Mononuclear cell (primary cell): ENCODE measurements at regions not wholly inside any gene's neighbourhood (a gene's known extent, or its start where the extent isn't known, plus 50 kb on each side); places are given as distances from the start of the nearest gene placed in this dataset.
"Not testable (repeated sequence)": the region's sequence is repeated elsewhere in the genome, so short reads cannot be mapped to it uniquely, and the experiment has no call there.

ENCODE experiments used
- H3K27me3 ChIP-seq: 2 replicates; pipeline ENCODE4 v1.6.0; 2011; ENCODE audit warnings: low read length, control low read depth; ENCODE audit not compliant: insufficient read depth
- H3K4me1 ChIP-seq: 2 replicates; pipeline ENCODE4 v1.5.1; 2011; ENCODE audit warnings: mild to moderate bottlenecking, low read length, control low read depth; ENCODE audit not compliant: insufficient read depth
- H3K4me3 ChIP-seq: 2 replicates; pipeline ENCODE4 v1.5.1; 2011; ENCODE audit warnings: mild to moderate bottlenecking, low read length, moderate library complexity
- H3K9me3 ChIP-seq: 2 replicates; pipeline ENCODE4 v1.5.1; 2011; ENCODE audit warnings: low read depth, mild to moderate bottlenecking, control low read depth, low read length

DNA sequence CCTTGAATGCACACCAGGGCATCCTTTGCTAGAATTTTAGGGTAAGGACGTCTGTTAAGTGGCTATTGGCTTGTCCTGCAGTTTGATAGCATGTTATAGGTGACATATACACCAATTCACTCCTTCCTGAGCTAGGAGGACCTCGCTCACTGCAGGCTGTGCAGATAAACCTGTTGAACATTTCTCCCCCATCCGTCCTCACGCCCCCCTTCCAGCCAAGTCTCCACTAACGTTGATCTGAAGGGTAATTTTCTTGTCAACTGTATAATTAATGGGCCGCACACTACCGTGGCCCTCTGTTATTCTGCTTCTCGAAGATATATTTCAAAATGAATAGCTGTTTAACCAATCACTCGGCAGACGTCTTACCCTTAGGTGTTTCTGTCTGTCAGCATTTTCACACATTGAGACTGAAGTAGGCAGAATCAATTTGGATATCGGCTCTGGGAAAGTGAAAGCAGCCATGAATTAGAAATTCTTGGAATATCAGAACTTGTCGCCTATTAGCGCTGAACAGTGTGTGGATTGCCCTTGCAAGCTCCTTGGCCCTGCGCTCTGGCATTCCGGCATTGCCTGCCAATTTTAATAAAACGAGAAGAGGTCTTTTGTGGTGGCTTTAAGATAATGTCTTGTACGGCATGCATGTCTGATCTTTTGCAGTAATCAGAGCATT is 905.3 kb downstream of the TYW1 start:
- no peak overlapping the region for H3K4me3 ChIP-seq
- no peaks in the 10 kb centered on the region for H3K9me3 ChIP-seq
- H3K27me3 ChIP-seq: no peaks in the 10 kb centered on the region
- H3K4me1 ChIP-seq: no peaks in the 10 kb centered on the region

DNA sequence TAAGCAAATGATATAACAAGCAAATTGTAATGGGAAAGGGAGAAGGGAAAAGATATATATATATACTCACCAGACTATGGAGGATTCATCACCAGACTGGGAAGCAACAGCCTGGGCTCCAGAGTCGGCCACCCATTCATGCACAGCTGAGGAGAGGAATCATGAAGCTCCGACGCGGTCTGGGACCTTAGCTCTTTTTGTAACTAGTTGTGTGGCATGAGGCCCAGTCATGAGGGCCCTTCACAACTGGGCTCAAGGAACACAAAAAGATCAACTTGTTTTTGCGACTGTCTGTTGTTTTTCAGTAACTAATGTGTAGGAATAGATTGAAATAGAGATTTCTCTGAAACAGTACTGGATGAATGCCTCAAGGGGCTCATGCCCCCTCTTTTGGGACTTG is 911.2 kb downstream of the TYW1 start:
- Histone ChIP-seq H3K4me3 (no peak overlapping the region), H3K9me3 (no peaks in the 10 kb centered on the region), H3K4me1 (no peaks in the 10 kb centered on the region), H3K27me3 (no peaks in the 10 kb centered on the region)

DNA sequence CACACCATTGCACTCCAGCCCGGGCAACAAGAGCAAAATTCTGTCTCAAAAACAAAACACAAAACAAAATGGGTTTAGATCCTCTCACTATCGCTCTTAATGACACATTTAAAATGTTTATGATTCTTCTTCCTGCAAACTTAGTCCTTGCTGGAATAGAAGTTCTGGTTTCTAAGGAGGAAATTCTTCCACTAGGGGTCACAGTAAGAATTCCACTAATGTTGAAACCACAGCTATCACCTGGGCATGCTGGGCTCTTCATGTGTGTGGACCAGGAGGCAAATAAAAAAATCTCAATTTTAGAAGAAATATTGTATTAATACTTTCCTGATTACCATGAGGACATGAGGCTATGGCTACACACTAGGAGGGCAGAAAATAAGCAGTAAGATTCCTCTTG is 915.8 kb downstream of the TYW1 start:
- Histone ChIP-seq H3K9me3 (peaks cover 6% of the 10 kb centered on the region), H3K27me3 (no peaks in the 10 kb centered on the region), H3K4me3 (no peak overlapping the region), H3K4me1 (no peaks in the 10 kb centered on the region)

DNA sequence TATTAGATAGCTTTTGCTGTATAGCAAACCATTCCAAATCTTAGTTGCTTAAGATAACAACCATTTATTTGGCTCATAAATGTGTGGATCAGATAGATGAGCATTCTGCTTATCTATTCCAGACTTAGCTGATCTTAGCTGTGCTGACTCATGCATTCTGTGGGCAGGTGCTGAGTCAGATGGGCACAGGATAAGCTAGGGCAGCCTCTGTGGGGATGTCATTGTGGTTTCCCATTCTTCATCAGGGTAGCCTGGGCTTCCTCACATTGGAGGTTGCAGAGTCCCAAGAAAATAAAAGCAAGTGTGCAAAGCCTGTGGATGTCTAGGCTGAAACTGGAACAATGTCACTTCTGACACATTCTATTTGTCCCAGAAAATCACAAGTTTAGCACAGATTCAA is 917.0 kb downstream of the TYW1 start:
- H3K27me3 ChIP-seq: no peaks in the 10 kb centered on the region
- H3K4me3 ChIP-seq: no peak overlapping the region
- H3K4me1 ChIP-seq: no peaks in the 10 kb centered on the region

DNA sequence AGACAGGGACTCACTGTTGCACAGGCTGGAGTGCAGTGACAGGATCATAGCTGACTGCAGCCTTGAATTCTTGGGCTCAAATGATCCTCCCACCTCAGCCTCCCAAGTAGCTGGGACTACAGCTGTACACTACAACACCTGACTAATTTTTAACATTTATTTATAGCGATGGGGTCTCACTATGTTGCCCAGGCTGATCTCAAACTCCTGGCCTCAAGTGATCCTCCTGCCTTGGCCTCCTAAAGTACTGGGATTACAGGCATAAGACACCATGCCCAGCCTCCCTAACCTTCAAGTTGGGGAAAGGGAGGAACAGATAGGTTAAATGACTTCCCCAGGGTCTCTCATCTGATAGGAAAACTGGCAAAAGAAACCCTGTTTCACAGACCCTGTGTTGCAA is 919.5 kb downstream of the TYW1 start:
- not testable (repeated sequence) for H3K27me3 ChIP-seq, H3K4me1 ChIP-seq, H3K4me3 ChIP-seq
- H3K9me3 ChIP-seq: peaks cover 22% of the 10 kb centered on the region

More for the DNA sequence above, 917.0 kb downstream of the TYW1 start:
- H3K9me3 ChIP-seq: peaks cover 14% of the 10 kb centered on the region

DNA sequence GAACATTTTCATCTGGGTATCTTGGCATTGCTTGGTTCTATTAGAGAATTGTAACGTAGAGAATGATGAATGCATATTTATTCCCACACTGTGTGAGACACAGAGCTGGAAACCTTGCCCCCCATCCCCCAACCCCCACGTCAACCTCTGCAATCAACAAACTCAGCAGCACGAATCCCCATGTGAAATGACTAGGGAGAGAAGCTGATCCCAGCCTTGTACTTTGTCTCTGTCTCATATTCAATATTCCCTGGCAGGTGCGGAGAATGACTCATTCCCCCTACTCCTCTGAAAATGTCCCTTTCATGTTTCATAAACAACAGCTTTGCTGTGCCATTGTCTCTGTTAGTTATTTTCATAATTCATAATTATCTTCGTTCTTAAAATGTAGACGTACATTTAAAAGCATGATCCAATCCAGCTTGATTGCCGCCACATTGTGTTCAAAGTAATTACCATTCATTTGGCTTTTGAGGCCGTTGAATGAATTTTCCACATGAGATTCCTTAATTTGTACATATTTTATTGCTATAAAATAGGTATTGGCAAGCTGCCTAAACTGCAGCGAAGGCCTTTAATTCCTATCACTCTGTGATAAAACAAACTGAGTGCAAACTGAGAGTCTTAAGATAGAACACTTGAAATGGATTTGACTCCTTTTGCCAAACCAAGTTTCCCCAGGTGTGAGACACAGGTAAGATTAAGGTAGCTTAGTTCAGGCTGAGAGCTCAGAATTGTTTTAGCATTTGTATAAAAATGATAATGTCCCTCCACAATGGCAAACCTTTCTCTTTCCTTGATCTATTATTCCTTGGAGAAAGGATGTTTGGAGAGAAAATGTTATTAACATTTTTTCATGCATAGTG is 920.2 kb downstream of the TYW1 start:
- Histone ChIP-seq H3K4me3 (no peak overlapping the region), H3K9me3 (peaks cover 22% of the 10 kb centered on the region), H3K4me1 (no peaks in the 10 kb centered on the region), H3K27me3 (no peaks in the 10 kb centered on the region)

DNA sequence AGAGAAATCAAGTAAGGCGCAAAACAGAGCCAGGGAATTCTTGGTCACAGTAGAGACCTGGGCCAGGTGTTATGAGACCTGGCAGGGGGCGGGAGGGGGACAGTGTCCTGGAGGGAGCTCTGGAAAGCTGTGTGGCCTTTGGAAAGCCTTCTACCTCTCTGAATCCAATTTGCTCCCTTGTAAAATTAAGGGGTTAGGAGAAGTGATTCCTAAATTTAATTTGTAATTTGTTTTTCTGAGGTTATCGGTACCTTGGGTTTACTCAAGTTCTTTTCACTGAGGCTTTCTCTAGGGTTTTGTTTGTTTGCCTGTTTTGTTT is 920.8 kb downstream of the TYW1 start:
- peaks cover 22% of the 10 kb centered on the region for H3K9me3 ChIP-seq
- H3K4me1 ChIP-seq: no peaks in the 10 kb centered on the region
- H3K27me3 ChIP-seq: no peaks in the 10 kb centered on the region
- H3K4me3 ChIP-seq: no peak overlapping the region

DNA sequence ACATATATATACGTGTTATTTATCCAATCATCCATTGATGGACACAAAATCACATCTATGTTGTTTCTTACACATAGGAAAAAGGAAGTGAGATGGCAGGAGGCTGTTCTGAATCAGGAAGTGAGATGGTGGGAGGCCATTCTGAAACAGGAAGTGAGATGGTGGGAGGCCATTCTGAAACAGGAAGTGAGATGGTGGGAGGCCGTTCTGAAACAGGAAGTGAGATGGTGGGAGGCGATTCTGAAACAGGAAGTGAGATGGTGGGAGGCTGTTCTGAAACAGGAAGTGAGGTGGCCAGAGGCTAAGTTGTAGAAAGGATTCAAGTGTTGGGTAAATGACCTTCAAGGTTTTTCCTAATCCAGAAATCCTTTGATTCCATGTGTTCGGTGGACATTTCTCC is 921.5 kb downstream of the TYW1 start:
- no peaks in the 10 kb centered on the region for H3K27me3 ChIP-seq
- no peaks in the 10 kb centered on the region for H3K4me1 ChIP-seq
- H3K4me3 ChIP-seq: no peak overlapping the region
- H3K9me3 ChIP-seq: peaks cover 22% of the 10 kb centered on the region

DNA sequence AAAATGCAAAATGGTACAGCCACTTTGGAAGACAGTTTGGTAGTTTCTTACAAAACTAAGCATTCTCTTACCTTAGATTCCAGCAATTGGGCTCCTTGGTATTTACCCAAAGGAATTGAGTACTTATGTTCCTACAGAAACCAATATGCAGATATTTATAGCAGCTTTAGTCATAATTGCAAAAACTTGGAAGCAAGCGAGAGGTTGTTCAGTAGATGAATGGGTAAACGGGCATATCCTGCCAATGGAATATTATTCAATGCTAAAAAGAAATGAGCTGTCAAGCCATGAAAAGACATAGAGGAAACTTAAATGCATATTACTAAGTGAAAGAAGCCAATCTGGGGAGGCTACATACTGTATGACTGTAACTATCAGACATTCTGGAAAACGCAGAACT is 926.7 kb downstream of the TYW1 start:
- Histone ChIP-seq H3K4me3 (no peak overlapping the region), H3K9me3 (peaks cover 12% of the 10 kb centered on the region), H3K27me3 (no peaks in the 10 kb centered on the region), H3K4me1 (no peaks in the 10 kb centered on the region)

DNA sequence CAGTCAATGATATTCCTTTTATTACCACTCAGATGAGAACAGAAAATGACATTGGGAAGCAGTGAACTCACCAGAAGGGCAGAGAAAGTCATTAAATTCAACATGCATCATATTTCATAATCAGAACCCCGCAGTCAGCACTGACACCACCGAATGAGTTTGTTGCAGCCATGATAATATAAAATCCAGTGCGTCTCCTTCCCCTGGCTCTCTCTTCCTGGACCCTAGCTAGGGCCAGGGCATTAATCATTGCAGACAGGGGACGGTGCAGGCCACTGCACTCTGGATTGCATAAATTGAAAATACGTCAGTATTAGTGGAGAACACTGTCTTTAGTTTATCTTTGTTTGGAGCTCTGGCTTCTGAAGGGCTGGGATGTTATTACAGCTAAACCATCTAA is 931.5 kb downstream of the TYW1 start:
- no peaks in the 10 kb centered on the region for H3K27me3 ChIP-seq
- H3K4me3 ChIP-seq: no peak overlapping the region
- H3K4me1 ChIP-seq: no peaks in the 10 kb centered on the region
- H3K9me3 ChIP-seq: no peaks in the 10 kb centered on the region

DNA sequence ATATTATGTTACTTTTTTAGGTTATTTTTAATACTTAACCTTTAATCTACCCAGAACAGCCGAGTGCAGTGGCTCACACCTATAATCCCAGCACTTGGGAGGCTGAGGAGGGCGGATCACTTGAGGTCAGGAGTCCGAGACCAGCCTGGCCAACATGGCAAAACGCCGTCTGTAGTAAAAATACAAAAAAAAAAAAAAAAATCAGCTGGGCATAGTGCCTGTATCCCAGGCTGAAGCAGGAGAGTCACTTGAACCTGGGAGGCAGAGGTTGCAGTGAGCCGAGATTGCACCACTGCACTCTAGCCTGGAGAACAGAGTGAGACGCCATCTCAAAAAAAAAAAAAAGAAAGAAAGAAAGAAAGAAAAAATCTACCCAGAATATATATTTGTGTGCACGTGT is 939.8 kb downstream of the TYW1 start:
- not testable (repeated sequence) for H3K4me3 ChIP-seq, H3K4me1 ChIP-seq, H3K27me3 ChIP-seq, H3K9me3 ChIP-seq

DNA sequence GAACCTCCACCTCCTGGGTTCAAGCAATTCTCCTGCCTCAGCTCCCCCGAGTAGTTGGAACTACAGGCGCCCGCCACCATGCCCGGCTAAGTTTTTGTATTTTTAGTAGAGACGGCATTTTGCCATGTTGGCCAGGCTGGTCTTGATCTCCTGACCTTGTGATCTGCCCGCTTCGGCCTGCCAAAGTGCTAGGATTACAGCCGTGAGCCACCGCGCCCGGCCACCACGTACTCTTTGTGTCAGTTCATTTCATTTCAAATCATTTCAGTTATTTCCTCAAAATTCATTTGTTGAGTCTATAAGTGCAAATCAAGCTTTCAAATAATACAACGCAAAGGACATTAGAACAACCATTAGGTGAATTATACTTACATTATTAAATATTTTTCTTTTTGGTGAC is 943.8 kb downstream of the TYW1 start:
- Histone ChIP-seq H3K9me3 (no peaks in the 10 kb centered on the region), H3K4me1 (no peaks in the 10 kb centered on the region)

DNA sequence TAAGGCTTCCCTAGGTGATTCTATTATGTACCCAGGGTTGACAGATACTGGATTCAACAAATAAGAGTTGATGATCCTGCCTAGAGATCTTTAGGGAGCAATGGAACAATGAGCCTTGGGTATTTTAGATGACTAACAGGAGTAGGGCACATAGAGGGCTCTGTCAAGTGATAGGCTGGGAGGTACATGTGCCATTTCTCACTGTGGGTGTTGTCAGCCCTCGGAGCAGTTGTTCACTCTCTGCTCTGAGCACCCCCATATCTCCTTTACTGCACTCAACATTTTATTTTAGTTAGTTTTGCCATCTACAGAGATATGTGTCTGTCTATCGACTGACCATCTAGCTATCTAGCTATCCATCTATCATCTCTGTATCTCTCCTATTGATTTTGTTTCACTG is 950.6 kb downstream of the TYW1 start:
- Histone ChIP-seq H3K4me1 (no peaks in the 10 kb centered on the region), H3K4me3 (no peak overlapping the region), H3K9me3 (no peaks in the 10 kb centered on the region), H3K27me3 (no peaks in the 10 kb centered on the region)

More for the DNA sequence above, 943.8 kb downstream of the TYW1 start:
- Histone ChIP-seq H3K4me3 (no peak overlapping the region), H3K27me3 (no peaks in the 10 kb centered on the region)

DNA sequence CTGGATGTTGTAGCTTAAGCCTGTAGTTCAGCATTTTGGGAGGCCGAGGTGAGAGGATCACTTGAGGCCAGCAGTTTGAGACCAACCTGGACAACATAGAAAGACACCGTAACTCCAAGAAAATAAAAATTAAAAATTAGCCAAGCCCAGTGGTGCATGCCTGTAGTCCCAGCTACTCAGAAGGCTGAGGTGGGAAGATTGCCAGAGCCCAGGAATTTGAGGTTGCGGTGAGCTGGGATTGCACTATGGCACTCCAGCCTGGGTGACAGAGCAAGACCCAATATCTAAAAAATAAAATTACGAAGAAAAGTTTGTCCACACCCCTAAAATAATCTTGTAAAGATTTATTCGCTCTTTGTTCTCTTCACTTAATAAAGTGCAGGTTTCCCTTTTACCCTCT is 951.0 kb downstream of the TYW1 start:
- no peaks in the 10 kb centered on the region for H3K27me3 ChIP-seq
- H3K4me3 ChIP-seq: no peak overlapping the region
- H3K4me1 ChIP-seq: no peaks in the 10 kb centered on the region
- H3K9me3 ChIP-seq: no peaks in the 10 kb centered on the region

DNA sequence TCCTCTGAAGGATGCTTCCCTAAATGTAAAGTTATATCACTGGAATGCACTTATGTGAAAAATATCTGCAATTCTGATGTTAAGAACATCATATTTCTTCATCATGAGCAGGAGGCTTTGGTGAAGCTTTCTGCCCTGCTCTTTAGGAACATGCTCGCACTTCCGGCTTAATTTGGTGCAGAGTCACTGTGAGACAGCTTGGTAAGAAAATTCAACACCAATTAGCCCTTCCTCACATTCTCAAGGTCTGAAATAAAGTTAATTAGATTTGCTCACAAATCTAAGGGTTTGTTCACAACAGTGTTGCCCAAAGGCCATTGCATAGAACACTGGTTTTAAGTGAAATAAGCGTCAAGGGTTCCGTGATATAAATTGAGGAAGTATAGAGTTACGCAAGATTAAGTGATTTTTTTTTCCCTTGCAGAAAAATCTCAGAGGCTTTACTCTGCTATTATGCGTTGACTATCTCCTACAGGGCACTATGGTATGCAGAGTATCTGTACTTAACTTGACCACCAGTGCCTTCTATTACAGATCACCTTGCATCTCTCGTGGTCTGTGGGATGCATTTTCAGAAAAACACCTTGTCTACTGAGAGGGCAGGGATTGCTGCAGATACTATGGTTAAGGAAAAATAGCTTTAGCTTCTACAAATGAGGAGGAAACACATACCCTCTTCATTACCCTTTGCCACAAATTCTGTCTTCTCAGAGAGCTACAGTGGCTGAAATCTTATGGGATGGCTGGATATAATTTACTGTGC is 953.9 kb downstream of the TYW1 start:
- Histone ChIP-seq H3K27me3 (no peaks in the 10 kb centered on the region), H3K4me1 (no peaks in the 10 kb centered on the region), H3K4me3 (no peak overlapping the region), H3K9me3 (no peaks in the 10 kb centered on the region)
